GM18505 (cell line): ENCODE measurements at regions not wholly inside any gene's neighbourhood (a gene's known extent, or its start where the extent isn't known, plus 50 kb on each side); places are given as distances from the start of the nearest gene placed in this dataset.

ENCODE experiments used
- ATAC-seq: cut with Tn5 transposase; IDR thresholded peaks from one replicate; pipeline ENCODE4 v1.9.1; 2021; ENCODE audit not compliant: unreplicated experiment
- POLR2A ChIP-seq: IDR thresholded peaks from 4 replicates; pipeline ENCODE4 v1.6.1; 2011; ENCODE audit warnings: borderline replicate concordance; ENCODE audit not compliant: insufficient read depth, insufficient read length; ENCODE audit errors: extremely low read depth

GRCh38 chr16:80298676-80299075 lies 242.1 kb upstream of the DYNLRB2 start:
- ATAC-seq = no peak
- TF ChIP-seq POLR2A = no peak

DNA sequence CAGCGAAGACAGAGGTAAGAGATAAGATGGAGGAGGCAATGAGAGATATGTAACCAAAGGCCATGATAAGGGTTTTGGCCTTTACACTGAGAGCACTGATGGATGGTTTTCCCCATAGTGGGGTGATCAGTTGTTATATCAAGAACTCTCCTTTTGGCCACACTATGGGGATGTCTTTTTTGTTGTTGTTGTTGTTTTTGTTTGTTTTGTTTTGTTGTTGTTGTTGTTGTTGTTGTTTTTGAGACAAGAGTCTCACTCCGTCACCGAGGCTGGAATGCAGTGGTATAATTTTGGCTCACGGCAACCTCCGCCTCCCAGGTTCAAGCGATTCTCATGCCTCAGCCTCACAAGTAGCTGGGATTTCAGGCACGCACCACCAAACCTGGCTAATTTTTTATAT lies 244.8 kb upstream of the DYNLRB2 start:
- no peak for TF ChIP-seq POLR2A
- ATAC-seq = no peak

GRCh38 chr16:80294172-80294571 lies 246.6 kb upstream of the DYNLRB2 start:
- ATAC-seq = no peak
- no peak for TF ChIP-seq POLR2A

DNA sequence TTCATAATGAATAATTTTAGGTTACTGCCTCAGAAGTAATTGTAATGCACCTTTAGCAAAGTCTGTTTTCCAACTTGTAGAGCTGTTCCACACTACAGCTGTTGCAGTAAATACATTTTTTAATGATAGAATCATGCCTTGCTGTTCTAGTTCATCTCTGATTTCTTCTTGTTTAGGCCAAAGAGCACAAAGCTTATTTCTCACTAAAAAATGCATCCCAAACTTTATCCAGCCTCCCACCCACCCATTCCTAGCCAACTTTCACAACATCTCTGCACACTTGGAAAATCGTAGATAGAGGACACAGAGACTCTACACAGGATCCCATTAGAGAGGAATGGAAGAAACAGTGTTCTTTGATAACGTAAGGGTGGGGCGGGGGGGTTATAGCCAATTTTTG lies 252.2 kb upstream of the DYNLRB2 start:
- TF ChIP-seq POLR2A = no peak
- ATAC-seq = no peak

- ATAC-seq = no peak
- no peak for TF ChIP-seq POLR2A
Observed at GRCh38 chr16:80287674-80288073, 253.1 kb upstream of the DYNLRB2 start.

- no peak for TF ChIP-seq POLR2A
- no peak for ATAC-seq
Observed at GRCh38 chr16:80285104-80285503, 255.7 kb upstream of the DYNLRB2 start.

GRCh38 chr16:80283466-80284392 lies 257.1 kb upstream of the DYNLRB2 start:
- no peak for ATAC-seq
- no peak for TF ChIP-seq POLR2A

- ATAC-seq = no peak
- no peak for TF ChIP-seq POLR2A
Observed at GRCh38 chr16:80280557-80280956, 260.2 kb upstream of the DYNLRB2 start.

GRCh38 chr16:80279656-80280055 lies 261.1 kb upstream of the DYNLRB2 start:
- no peak for TF ChIP-seq POLR2A
- no peak for ATAC-seq

- no peak for ATAC-seq
- no peak for TF ChIP-seq POLR2A
Observed at GRCh38 chr16:80277182-80277581, 263.6 kb upstream of the DYNLRB2 start.

- TF ChIP-seq POLR2A = no peak
- ATAC-seq = no peak
Observed at GRCh38 chr16:80274576-80275191, 266.1 kb upstream of the DYNLRB2 start.

DNA sequence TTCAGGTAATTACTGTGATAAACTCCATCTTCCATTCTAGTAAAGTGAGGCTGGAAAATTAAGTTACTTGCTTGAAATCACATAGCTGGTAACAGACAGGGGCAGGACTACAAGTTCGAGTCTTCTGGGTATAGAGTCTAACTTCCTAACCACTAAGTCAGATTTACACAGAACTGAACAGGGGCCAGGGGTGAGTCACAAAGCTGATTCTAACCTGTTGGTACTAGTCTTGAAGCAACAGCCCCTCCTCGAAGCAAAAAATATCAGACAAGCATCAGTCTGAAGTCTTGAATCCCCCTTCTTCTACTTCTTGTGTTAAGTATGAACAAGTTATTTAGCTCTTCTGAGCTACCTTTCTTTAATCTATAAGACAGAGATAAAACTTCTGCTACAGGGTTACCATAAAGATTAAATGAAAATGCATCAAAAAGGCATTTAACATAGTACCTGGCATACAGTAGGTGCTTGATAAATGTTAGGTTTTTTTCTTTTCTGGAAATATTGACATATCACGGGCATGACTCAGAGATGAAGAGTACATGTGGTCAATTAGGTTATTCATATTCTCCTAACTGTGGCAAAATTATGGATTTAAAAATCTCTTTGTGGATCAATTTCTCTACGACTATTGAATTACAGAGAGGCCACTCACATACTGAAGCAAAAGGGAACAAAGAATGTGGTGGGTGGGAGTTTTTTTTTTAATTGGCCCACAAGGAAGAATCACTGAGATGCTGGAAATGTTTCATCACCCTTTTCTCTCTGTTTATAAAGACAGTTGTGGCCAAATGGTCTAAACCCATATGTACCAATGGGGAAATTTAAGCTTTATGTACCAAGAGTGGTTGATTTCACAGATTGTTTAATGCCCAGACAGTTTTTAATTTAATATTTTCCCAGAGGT lies 266.9 kb upstream of the DYNLRB2 start:
- TF ChIP-seq POLR2A = no peak
- no peak for ATAC-seq

GRCh38 chr16:80265624-80266306 lies 275.0 kb upstream of the DYNLRB2 start:
- no peak for ATAC-seq
- no peak for TF ChIP-seq POLR2A
